KG1 (cell line): ENCODE measurements at regions not wholly inside any gene's neighbourhood (a gene's known extent, or its start where the extent isn't known, plus 50 kb on each side); places are given as distances from the start of the nearest gene placed in this dataset.

ENCODE experiments used
- DNase-seq: peaks from one replicate; lab custom pipeline; 2025; lab: John Stamatoyannopoulos, UW

DNA sequence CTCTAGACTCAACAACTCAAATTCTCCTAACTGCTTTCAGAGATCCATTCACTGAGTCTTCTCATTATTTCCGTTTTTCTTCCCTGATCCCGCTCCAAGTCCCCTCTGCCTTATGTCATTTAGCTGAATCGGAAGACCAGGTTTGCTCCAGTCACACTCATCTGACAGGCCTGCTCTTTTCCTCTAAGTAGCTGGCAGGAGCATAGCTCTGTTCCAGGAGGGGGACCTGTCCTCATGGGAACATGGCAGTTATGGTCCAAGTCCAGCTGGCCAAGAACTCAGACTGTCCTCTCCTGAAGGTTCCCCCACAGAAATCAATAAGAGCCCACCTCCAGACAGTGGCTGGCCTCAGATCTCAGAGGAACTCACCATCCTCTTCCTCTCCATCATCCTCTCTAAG, 130.9 kb upstream of the SERP2 start:
- no peak for DNase-seq

DNA sequence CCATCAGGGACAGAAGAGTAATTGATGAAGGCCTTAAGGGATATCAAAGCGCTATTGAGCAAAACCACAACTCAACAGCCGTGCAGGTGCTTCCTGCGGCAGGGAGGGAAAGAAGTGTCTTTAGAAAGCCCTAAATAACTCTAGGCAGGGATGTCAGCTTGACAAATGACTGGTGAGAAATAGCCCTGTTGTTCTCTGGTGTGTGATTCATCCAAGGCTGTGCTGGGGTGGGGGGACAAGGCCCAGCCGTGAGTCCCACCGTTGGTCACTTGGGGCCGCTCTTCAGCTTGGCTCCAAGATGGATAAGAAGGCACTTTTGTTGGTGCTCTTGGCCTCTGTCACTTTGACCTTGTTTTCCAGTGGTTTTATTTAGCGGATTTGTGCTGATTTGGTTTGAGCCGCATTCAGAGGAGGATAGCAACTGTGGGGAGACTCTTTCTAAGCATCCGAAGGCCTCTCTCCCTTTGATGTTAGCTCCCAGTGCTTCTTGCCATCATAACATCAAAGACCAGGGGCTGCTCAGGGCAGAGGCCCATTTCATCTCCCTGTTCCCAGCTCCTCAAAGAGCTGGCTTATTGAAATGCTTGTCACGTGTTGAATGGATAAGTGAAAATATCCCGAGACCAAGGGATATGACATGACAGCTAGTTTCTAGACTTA, 130.3 kb upstream of the SERP2 start:
- peak; percentile 67 for DNase-seq

DNA sequence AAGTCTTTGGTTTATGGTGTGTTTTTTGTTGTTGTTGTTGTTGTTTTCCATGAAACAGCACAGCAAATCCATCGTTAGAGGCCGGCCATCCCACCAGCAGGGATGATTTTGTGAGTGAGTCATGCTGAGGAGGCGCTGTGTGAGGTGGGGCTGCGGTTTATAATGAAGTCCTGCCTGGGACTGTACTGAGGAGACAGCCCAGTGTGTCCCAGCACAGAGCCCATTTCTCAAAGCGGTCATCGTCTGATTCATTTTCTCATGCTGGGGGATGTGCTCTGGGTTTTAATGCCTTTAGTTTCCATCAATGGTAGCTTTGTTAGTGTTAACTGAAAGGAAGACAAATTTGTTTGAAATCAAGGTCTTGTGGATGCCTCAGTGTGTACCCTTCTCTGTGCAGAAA, 129.3 kb upstream of the SERP2 start:
- no peak for DNase-seq

DNA sequence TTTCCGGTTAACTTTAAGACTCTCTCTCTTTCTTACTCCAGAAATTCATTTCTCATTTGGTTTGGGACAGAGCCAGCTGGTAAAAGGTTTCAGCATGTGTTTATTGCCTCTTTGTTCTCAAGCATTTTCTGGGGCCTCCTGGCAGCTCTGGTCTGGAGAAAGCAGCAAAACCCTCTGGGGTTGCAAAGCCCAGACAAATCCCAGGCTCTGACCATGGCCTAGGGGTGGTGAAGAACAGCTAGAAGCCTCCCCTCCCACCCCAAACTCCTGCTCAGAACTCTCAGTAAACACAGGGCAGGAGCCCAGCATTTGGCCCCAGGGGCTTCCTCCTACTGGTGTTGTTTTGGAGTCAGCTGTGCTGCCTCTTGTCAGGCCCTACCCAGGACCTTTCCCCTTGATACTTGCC, 124.2 kb upstream of the SERP2 start:
- no peak for DNase-seq

DNA sequence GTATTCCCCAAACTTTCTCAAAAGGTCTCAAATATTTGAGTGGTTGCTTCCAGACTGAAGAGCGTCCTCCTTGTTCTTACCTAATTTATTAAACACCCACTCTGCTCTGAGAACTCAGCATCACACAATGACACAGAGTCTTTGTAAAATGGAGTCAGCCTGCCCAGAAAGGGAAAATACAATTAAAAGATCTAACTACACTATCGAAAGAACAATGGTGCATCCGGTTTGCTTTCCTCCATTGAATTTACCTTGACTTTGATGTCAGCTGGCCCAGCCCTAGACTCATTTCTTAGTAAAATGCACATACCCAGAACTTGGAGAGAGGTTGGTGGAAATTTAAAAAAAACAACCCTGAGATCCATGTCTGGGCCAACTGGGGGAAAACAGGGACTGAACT, 120.7 kb upstream of the SERP2 start:
- no peak for DNase-seq

DNA sequence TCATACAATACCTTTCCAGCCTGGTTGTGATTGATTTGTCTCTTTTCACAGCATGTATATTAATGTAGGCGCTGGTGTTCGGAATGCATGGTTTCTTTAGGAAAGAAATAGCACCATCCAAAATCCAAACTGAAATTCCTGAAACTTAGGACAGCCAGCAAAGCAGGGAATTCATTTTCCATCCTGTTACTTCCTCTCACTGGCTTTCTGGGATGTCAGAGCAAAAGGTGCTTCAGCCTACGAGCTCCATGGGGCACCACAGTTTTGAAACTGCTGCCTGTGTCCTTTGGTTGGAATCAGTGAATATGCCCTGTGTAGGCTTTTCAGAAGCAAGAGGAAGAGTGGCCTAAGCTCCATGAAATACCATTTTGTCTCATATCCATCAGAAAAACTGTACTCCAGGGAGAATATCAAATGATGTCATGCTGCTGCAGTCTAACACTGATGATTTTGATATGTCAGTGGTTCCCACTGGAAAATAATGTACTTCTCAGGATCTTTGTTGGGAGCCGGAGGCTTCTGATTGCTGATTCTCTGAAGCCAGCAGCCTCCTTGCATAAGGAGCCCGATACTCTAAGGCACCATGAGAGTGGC, 117.8 kb upstream of the SERP2 start:
- no peak for DNase-seq

DNA sequence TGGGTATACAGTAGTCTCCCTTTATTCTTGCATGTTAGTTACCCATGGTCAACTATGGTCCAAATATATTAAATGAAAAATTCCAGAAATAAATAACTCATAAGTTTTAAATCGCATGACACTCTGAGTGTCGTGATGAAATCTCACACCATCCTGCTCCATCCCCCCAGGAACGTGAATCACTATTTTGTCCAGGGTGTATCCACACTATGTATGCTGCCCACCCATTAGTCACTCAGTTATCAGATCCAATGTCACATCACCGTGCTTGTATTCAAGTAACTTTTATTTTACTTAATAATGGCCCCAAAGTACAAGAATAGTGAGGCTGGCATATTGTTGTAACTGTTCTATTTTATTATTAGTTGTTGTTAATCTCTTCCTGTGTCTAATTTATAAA, 115.8 kb upstream of the SERP2 start:
- DNase-seq: no peak

DNA sequence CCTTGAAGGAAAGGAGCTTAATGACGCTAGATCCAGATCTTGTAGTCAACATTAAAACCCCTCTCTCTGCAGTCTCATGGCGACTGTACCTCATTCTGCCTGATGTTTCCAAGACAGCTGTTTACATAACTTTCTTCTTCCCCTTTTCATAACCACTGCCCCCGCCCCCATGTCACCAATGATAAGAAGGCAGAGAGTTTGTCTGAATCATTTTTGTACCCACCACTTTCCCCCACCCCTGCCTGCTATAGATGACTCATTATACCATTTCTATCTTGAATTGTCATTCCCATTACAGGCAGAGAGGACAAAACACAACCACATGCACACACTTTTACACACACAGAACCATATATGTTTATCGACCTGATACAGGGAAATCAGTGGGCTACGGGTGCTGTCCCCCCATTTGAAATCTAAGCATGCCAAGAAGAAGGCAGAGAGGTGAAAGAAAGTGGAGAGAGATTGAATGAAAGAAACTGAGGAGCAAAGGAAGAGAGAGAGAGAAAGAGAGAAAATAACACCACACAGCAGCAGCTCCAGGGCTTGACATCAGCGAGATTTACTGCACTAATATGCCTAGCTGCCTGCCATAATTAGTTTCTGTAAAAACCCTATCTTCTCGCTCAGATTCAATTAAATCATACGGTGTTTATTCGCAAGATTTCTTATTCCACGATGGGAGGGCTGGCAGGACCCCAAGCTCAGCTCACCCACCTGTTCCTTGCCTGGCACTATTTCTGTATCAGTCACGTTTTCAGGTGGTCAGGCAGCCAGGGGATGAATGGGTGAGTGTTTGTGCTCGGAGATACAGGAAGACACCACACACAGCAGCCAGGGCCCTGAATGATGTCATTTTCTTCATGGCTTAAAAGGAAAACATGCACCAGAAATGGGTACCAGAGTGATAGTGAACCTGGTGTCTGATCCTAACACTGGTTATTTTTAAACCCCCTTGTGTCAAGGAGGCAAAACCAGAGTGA, 114.3 kb upstream of the SERP2 start:
- peak; percentile 15 for DNase-seq

DNA sequence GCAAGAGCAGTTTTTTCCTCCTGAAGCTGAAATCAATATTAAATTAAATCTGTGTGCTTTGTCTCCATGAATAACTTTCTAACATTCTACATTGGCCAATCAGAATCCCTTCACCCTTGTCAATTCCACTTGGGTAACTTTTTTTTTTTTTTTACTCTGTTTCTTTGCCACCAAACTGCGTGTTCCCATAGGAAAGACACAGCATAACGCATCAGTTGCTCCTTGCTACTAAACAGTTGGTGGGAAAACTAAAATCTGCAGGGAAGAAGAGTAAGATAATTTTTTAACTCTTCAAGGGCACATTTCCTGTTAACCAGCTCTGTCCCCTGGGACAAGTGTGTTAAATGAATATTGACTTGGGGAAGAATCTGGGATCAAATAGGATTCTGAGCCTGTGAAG, 113.3 kb upstream of the SERP2 start:
- DNase-seq: no peak

DNA sequence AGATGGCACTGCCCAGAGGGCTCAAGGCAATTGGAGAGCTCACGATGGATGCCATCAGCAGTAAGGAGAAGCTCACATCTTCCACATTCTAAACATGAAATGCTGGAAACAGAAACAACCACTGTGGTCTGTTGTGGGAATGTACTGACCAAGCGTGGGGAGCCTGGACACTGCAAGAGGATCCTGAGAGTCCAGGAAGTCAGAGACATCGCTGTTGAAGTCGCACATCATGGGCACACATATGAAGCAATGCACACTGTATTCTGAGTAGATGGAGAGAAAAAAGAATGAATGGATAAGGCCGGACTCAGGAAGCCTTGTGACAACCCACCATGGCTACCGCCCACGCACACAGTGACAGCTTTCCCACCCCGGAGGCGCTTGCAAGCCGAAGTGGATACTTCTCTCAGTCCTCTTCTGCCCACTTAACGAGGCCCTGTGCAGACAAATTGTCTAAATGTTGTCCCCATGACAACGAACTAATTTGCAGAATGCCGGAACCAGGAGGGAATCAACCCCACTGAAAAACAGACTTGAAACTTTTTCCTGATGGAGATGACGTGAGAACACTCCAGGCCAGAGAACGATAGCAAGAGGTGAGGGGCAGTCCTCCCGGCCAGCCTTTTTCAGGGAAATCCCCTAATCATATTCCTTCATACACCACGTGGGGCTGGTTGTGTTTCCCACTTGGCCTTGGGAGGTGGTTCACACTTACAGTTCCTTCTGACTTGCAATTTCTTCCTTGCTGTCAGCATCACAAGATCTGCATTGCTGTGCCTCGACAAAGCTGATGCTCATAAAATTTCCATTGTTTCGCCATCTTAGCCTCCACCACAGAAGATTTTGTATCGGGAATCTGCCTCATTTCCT, 109.6 kb upstream of the SERP2 start:
- DNase-seq: no peak

DNA sequence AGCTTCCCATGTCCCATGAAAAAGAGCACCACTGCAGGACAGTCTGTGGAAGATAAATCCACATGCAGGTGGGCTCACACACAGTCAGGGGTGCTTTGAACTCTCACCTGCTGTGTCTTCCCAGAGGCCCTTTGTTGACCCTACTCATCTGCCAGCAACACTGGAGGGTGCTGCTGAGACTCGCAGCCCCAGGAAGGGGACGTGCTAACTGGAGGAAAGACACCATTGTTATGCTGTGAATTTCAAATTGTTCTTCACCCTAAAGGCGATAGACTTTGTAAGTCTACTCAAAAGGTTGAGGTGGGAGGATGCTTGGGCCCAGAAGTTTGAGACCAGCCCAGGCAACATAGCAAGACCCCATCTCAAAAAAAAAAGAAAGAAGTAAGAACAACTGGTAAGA, 107.3 kb upstream of the SERP2 start:
- no peak for DNase-seq

DNA sequence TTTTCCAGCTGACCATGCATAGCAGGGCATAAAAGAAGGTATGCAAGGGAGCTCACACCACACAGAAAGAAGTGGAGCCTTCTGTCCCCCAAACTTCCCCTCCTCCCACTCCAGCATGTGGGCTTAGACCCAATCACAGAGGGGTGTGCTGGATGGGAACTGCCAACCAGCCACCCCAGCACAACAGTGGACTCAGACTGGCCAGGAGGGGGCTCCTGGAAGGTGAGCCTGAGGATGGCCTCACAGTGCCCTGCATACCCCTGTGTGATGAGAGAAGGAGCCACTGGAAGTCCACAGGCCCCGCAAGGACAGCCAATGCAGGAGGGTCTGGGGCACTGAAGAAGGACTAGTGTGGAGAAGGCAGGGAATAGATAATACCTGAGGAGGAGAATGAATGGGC, 106.9 kb upstream of the SERP2 start:
- DNase-seq: no peak

DNA sequence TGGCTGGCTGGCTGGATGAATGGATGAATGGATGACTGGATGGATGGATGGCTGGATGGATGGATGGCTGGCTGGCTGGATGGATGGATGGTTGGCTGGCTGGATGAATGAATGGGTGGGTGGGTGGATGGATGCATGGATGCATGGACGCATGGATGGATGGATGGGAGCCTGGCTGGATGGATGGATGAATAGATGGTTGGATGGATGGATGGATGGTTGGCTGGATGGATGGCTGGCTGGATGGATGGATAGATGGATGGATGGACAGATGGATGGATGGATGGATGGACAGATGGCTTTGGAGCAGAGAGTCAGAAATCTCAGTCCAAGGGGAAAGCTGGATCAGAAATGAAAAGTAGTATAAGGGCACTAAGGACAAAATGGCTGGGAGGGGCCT, 106.4 kb upstream of the SERP2 start:
- no peak for DNase-seq

DNA sequence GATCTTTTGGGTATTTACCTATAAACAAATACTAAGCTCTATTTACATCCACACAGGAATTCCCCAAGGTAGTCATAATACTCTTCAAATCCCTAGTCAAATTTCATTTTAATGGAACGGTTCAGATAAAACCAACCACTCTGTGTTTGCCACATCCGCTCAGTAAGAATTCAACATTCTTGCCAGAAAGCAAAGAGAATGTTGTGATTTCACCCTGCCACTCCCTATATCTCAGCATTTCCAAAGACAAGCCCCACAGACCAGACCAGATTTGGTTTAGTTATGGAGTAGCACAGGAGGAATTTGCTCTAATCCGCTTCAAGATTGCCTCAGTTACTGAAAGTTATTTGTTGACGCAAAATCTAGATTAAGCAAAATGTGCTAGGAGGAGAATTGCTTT, 105.6 kb upstream of the SERP2 start:
- no peak for DNase-seq

DNA sequence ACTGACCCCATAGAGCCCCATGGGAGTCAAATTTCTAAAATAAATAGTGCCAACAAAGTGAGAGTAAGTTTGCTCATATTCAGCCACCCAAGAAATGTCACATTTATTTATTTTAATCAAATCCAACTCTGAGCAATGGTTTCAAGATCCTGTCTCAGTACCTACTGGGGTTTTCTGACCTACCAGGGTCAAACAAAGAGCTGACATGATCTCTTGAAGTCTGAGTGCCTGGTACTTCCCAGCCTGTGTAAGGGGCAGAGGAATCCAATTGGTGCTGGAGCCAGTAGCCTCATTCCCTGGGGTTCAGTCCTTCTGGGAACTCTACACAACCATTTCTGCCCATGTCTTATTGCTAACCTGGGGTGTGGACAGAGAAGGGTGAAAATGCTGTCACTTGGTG, 104.6 kb upstream of the SERP2 start:
- DNase-seq: no peak

DNA sequence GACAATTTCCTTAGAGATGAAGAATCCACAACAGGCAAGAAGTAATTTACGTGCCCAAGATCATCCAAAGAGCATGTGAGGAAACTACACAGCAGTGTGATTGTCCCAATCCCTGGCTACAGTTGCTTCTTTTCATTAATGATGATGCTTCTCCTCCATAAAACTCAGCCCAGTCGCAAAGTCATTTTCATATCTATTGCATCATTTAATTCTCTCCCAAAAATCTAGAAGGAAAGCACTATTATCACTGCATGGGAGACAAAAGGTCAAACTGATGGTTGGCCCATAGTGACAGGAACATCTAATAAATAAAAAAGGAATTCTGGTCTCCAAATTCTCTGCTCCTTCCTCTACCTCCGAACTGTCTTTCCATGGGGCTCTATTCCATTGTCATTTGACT, 103.5 kb upstream of the SERP2 start:
- no peak for DNase-seq

DNA sequence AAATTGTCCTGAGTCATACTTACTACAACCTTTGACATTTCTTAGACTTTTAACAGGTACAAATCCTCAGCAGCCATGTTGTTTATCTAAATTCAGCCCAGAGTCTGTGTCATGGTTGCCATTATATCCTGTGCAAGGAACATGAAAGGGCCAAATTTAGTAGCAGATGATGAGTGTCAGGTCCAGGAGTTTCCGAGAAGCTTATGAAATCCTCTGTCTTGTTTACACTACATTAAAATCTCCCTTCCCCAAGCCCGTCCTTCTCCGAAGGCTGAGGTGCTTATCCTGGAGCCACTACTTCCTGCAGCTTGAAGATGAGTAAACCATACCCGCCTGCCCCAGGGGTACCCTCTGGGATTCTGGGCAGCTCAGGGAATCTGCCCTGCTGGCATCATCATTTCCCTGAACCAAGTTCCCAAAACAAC, 102.6 kb upstream of the SERP2 start:
- no peak for DNase-seq

DNA sequence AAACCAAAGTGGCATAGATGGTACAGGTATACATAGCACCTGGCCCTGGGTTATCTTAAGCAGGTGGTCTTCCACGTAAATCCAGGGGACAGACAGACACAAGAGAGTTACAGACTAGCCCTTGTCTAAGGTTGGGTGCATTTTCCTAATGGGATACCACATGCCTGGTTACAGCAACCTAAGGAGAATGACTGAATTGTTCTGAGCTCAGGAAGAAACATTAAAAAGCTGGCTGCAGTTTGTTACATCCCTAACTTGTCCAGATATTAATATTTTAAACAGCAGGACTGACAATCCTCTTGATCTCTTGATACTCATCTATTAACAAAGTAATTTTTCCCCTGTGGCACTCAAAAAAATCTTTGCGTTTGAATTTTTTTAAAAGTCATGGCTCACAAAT, 102.2 kb upstream of the SERP2 start:
- DNase-seq: no peak

DNA sequence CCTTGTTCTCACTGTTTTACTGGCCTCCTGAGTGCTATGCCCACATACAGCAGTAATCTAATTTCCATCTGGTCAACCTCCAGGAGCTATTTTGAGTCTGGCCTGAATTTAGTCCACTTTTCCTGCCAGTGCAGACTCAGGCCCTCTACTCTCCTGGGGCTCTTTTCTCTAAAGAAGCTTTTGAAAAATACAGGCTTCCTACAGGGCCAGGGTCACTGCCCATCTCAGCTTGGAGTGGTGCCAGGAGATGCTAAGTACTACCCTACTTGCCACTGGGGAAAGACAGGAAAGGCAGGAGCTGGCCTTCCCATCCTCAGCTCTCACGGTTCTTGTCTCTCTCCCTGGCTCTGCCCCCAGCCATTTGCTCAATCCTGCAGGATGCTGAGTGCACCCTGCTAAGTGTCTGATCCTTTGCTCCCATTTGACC, 101.7 kb upstream of the SERP2 start:
- DNase-seq: no peak

DNA sequence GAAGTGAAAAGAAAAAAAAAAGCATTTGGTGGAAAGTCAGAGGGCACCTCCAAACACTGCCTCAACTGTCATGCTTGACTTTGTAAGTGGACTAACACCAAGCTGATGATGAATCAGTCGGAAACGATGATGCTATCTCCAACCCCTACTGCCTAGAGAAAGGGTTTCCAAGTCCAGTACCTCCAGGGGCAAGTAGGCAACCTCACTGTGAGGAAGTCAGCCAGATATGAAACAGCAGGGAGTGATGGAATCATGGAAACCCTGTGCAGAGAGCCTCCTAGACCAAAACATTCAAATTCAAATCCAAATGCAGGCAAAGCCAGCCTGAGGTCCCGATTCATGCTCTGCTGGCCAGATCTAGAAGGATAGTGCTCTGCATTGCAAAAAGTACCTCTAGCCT, 100.9 kb upstream of the SERP2 start:
- DNase-seq: no peak

DNA sequence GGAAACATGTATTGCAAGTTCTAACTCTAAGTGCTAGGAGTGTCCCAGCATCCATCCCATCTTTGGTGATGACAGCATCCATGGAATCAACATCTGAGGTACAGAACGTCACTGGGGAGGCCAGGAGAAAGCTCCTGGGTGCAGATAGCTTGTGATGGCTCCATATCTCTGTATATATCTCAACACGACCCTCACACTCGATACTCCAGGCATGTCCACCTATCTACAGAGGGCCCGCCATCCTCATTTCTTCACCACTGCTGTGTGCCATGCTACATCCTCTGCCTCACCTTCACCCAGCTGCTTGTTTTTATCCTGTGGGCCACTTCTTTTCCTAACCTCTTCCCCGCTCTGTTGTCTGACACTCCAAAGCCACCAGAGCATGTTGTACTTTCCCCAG, 100.4 kb upstream of the SERP2 start:
- no peak for DNase-seq
